ENCODE measurements at regions not wholly inside any gene's neighbourhood (a gene's known extent, or its start where the extent isn't known, plus 50 kb on each side); places are given as distances from the start of the nearest gene placed in this dataset.

DNA sequence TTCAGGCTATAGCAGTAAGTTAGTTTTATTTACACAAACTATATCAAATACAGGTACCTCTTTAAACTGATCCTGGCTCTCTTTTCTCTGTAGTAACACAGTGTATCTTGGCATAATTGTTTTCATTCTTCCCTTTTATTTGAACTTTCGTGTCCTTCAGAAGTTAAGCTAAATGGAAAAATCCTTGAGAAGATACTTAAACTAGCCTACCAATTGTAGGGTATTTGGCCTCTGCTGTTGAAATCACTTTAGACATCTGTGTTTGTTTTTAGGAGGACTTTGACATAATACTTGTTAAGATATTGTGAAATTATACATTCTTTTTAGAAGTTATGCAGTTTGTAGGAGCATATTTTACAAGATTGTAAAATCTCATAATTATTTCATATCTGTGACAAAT lies 90.3 kb upstream of the GK2 start:
- TF ChIP-seq, protein P1, sequence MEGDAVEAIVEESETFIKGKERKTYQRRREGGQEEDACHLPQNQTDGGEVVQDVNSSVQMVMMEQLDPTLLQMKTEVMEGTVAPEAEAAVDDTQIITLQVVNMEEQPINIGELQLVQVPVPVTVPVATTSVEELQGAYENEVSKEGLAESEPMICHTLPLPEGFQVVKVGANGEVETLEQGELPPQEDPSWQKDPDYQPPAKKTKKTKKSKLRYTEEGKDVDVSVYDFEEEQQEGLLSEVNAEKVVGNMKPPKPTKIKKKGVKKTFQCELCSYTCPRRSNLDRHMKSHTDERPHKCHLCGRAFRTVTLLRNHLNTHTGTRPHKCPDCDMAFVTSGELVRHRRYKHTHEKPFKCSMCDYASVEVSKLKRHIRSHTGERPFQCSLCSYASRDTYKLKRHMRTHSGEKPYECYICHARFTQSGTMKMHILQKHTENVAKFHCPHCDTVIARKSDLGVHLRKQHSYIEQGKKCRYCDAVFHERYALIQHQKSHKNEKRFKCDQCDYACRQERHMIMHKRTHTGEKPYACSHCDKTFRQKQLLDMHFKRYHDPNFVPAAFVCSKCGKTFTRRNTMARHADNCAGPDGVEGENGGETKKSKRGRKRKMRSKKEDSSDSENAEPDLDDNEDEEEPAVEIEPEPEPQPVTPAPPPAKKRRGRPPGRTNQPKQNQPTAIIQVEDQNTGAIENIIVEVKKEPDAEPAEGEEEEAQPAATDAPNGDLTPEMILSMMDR (IDR thresholded peaks at IDR 0.05): no peak
- TF ChIP-seq POLR2A (IDR thresholded peaks at IDR 0.05) (no peak), POLR2AphosphoS5 (IDR thresholded peaks at IDR 0.05) (no peak)
